ENCODE measurements at regions not wholly inside any gene's neighbourhood (a gene's known extent, or its start where the extent isn't known, plus 50 kb on each side); places are given as distances from the start of the nearest gene placed in this dataset.

- in situ Hi-C loops (cut with HindIII; ENCODE audit: low sequenced_read_pairs), result no loop called here
- no peak for DNase-seq (ENCODE audit: low spot score)
Observed at GRCh38 chr11:113587308-113587739, 112.1 kb upstream of the DRD2 start.

GRCh38 chr11:113584371-113584770 lies 109.2 kb upstream of the DRD2 start:
- no peak for DNase-seq (ENCODE audit: low spot score)
- in situ Hi-C loops (cut with HindIII; ENCODE audit: low sequenced_read_pairs), result no loop called here

- in situ Hi-C loops (cut with HindIII; ENCODE audit: low sequenced_read_pairs), result no loop called here
- no peak for DNase-seq (ENCODE audit: low spot score)
Observed at GRCh38 chr11:113581713-113582112, 106.5 kb upstream of the DRD2 start.

GRCh38 chr11:113579292-113579940 lies 104.2 kb upstream of the DRD2 start:
- in situ Hi-C loops (cut with HindIII; ENCODE audit: low sequenced_read_pairs), result no loop called here
- DNase-seq (ENCODE audit: low spot score), result no peak

- DNase-seq (ENCODE audit: low spot score), result no peak
- in situ Hi-C loops (cut with HindIII; ENCODE audit: low sequenced_read_pairs), result no loop called here
Observed at GRCh38 chr11:113578715-113579250, 103.6 kb upstream of the DRD2 start.

- in situ Hi-C loops (cut with HindIII; ENCODE audit: low sequenced_read_pairs), result no loop called here
- DNase-seq (ENCODE audit: low spot score), result no peak
Observed at GRCh38 chr11:113578033-113578380, 102.8 kb upstream of the DRD2 start.

- in situ Hi-C loops (cut with HindIII; ENCODE audit: low sequenced_read_pairs), result no loop called here
- no peak for DNase-seq (ENCODE audit: low spot score)
Observed at GRCh38 chr11:113577356-113578032, 102.3 kb upstream of the DRD2 start.

GRCh38 chr11:113574586-113574985 lies 99.4 kb upstream of the DRD2 start:
- DNase-seq (ENCODE audit: low spot score), result no peak
- in situ Hi-C loops (cut with HindIII; ENCODE audit: low sequenced_read_pairs), result no loop called here

- in situ Hi-C loops (cut with HindIII; ENCODE audit: low sequenced_read_pairs), result no loop called here
- DNase-seq (ENCODE audit: low spot score), result no peak
Observed at GRCh38 chr11:113574171-113574570, 99.0 kb upstream of the DRD2 start.

- no peak for DNase-seq (ENCODE audit: low spot score)
- in situ Hi-C loops (cut with HindIII; ENCODE audit: low sequenced_read_pairs), result no loop called here
Observed at GRCh38 chr11:113572136-113572735, 97.0 kb upstream of the DRD2 start.

GRCh38 chr11:113571531-113571930 lies 96.3 kb upstream of the DRD2 start:
- no peak for DNase-seq (ENCODE audit: low spot score)
- in situ Hi-C loops (cut with HindIII; ENCODE audit: low sequenced_read_pairs), result no loop called here

- DNase-seq (ENCODE audit: low spot score), result no peak
- in situ Hi-C loops (cut with HindIII; ENCODE audit: low sequenced_read_pairs), result no loop called here
Observed at GRCh38 chr11:113570906-113571305, 95.7 kb upstream of the DRD2 start.

GRCh38 chr11:113569391-113569790 lies 94.2 kb upstream of the DRD2 start:
- DNase-seq (ENCODE audit: low spot score), result no peak
- in situ Hi-C loops (cut with HindIII; ENCODE audit: low sequenced_read_pairs), result no loop called here

- DNase-seq (ENCODE audit: low spot score), result no peak
- in situ Hi-C loops (cut with HindIII; ENCODE audit: low sequenced_read_pairs), result no loop called here
Observed at GRCh38 chr11:113568566-113568965, 93.4 kb upstream of the DRD2 start.

- in situ Hi-C loops (cut with HindIII; ENCODE audit: low sequenced_read_pairs), result no loop called here
- no peak for DNase-seq (ENCODE audit: low spot score)
Observed at GRCh38 chr11:113567867-113568544, 92.8 kb upstream of the DRD2 start.

GRCh38 chr11:113567097-113567496 lies 91.9 kb upstream of the DRD2 start:
- in situ Hi-C loops (cut with HindIII; ENCODE audit: low sequenced_read_pairs), result no loop called here
- no peak for DNase-seq (ENCODE audit: low spot score)

- no peak for DNase-seq (ENCODE audit: low spot score)
- in situ Hi-C loops (cut with HindIII; ENCODE audit: low sequenced_read_pairs), result no loop called here
Observed at GRCh38 chr11:113564527-113565130, 89.4 kb upstream of the DRD2 start.

- no peak for DNase-seq (ENCODE audit: low spot score)
- in situ Hi-C loops (cut with HindIII; ENCODE audit: low sequenced_read_pairs), result no loop called here
Observed at GRCh38 chr11:113563766-113564526, 88.7 kb upstream of the DRD2 start.

- in situ Hi-C loops (cut with HindIII; ENCODE audit: low sequenced_read_pairs), result no loop called here
- no peak for DNase-seq (ENCODE audit: low spot score)
Observed at GRCh38 chr11:113562981-113563461, 87.8 kb upstream of the DRD2 start.

Data from G401 (cell line).